ENCODE measurements at regions not wholly inside any gene's neighbourhood (a gene's known extent, or its start where the extent isn't known, plus 50 kb on each side); places are given as distances from the start of the nearest gene placed in this dataset.

- Histone ChIP-seq H3K36me3 (ENCODE audit: insufficient read depth, low read length) (no peaks in the 10 kb centered on the region), H3K79me2 (ENCODE audit: insufficient read depth, low read length) (no peaks in the 10 kb centered on the region), H2AFZ (ENCODE audit: low read depth, low read length) (no peak overlapping the region), H3K27me3 (ENCODE audit: insufficient read depth, low read length, poor library complexity) (no peaks in the 10 kb centered on the region), H3K9me3 (ENCODE audit: insufficient read depth, low read length, severe bottlenecking) (peaks cover 3% of the 10 kb centered on the region), H4K20me1 (ENCODE audit: insufficient read depth, low read length) (no peaks in the 10 kb centered on the region), H3K4me1 (ENCODE audit: insufficient read depth, low read length) (no peaks in the 10 kb centered on the region), H3K27ac (ENCODE audit: low read length) (no peak overlapping the region), H3K4me3 (ENCODE audit: low read depth in 1 of 2, low read length in 2 of 2) (no peak overlapping the region), H3K9ac (ENCODE audit: low read depth, low read length) (no peak overlapping the region), H3K4me2 (ENCODE audit: insufficient read depth, low read length) (no peak overlapping the region)
- ATAC-seq (ENCODE audit: insufficient read depth, low read depth): no peak
- no peak for TF ChIP-seq EZH2 (IDR thresholded peaks at IDR 0.05; ENCODE audit: borderline replicate concordance, low read depth, low read length, severe bottlenecking)
- TF ChIP-seq CTCF (IDR thresholded peaks at IDR 0.05; ENCODE audit: borderline replicate concordance, extremely low read depth, low read length, poor library complexity, severe bottlenecking): no peak
- no peak for DNase-seq
Observed at GRCh38 chr10:61225939-61226338, 227.2 kb downstream of the TMEM26 start.

- Histone ChIP-seq H3K9me3 (ENCODE audit: insufficient read depth, low read length, severe bottlenecking) (peaks cover 3% of the 10 kb centered on the region), H3K4me1 (ENCODE audit: insufficient read depth, low read length) (no peaks in the 10 kb centered on the region), H2AFZ (ENCODE audit: low read depth, low read length) (no peak overlapping the region), H3K27me3 (ENCODE audit: insufficient read depth, low read length, poor library complexity) (no peaks in the 10 kb centered on the region), H3K36me3 (ENCODE audit: insufficient read depth, low read length) (no peaks in the 10 kb centered on the region), H3K79me2 (ENCODE audit: insufficient read depth, low read length) (no peaks in the 10 kb centered on the region), H3K4me2 (ENCODE audit: insufficient read depth, low read length) (no peak overlapping the region), H3K4me3 (ENCODE audit: low read depth in 1 of 2, low read length in 2 of 2) (no peak overlapping the region), H3K27ac (ENCODE audit: low read length) (no peak overlapping the region), H3K9ac (ENCODE audit: low read depth, low read length) (no peak overlapping the region), H4K20me1 (ENCODE audit: insufficient read depth, low read length) (no peaks in the 10 kb centered on the region)
- DNase-seq: no peak
- no peak for ATAC-seq (ENCODE audit: insufficient read depth, low read depth)
- TF ChIP-seq CTCF (IDR thresholded peaks at IDR 0.05; ENCODE audit: borderline replicate concordance, extremely low read depth, low read length, poor library complexity, severe bottlenecking) (no peak), EZH2 (IDR thresholded peaks at IDR 0.05; ENCODE audit: borderline replicate concordance, low read depth, low read length, severe bottlenecking) (no peak)
Observed at GRCh38 chr10:61223576-61223975, 229.6 kb downstream of the TMEM26 start.

GRCh38 chr10:61219696-61220095 is 233.5 kb downstream of the TMEM26 start:
- Histone ChIP-seq H3K4me2 (ENCODE audit: insufficient read depth, low read length) (no peak overlapping the region), H4K20me1 (ENCODE audit: insufficient read depth, low read length) (no peaks in the 10 kb centered on the region), H3K36me3 (ENCODE audit: insufficient read depth, low read length) (no peaks in the 10 kb centered on the region), H3K79me2 (ENCODE audit: insufficient read depth, low read length) (no peaks in the 10 kb centered on the region), H3K9ac (ENCODE audit: low read depth, low read length) (no peak overlapping the region), H3K4me3 (ENCODE audit: low read depth in 1 of 2, low read length in 2 of 2) (no peak overlapping the region), H2AFZ (ENCODE audit: low read depth, low read length) (no peak overlapping the region), H3K27ac (ENCODE audit: low read length) (no peak overlapping the region), H3K9me3 (ENCODE audit: insufficient read depth, low read length, severe bottlenecking) (no peaks in the 10 kb centered on the region), H3K27me3 (ENCODE audit: insufficient read depth, low read length, poor library complexity) (no peaks in the 10 kb centered on the region), H3K4me1 (ENCODE audit: insufficient read depth, low read length) (no peaks in the 10 kb centered on the region)
- no peak for TF ChIP-seq CTCF (IDR thresholded peaks at IDR 0.05; ENCODE audit: borderline replicate concordance, extremely low read depth, low read length, poor library complexity, severe bottlenecking)
- TF ChIP-seq EZH2 (IDR thresholded peaks at IDR 0.05; ENCODE audit: borderline replicate concordance, low read depth, low read length, severe bottlenecking): no peak
- ATAC-seq (ENCODE audit: insufficient read depth, low read depth) (no peak), DNase-seq (no peak)
